IPS-NIHi7 (cell line): ENCODE measurements at regions not wholly inside any gene's neighbourhood (a gene's known extent, or its start where the extent isn't known, plus 50 kb on each side); places are given as distances from the start of the nearest gene placed in this dataset.
A peak's percentile ranks its signal among the peaks of the same experiment; 100 is the strongest.

Experiments
- DNase-seq: peaks from one replicate; pipeline ENCODE4 v3.0.0; 2012; ENCODE audit warnings: mixed read lengths; ENCODE audit errors: extremely low spot score

DNA sequence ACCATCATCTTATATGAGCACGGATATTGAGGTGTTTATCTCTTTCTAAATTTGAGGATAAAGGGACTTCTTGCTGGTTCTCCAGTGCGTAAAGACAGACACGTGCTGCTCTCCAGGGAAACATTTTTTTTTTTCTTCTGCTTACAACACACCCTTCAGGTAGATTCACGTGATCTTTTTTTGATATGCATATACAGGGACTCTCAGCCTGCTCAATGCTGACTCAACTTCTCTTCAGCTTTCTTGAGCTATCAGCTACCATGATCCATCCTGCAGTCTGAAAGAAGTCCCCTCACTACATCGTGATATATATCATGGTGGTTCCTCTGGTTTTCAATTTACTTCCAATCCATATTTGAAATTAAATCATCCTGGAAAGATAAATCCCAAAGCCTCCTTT is 87.1 kb upstream of the SLITRK3 start:
- DNase-seq = no peak

DNA sequence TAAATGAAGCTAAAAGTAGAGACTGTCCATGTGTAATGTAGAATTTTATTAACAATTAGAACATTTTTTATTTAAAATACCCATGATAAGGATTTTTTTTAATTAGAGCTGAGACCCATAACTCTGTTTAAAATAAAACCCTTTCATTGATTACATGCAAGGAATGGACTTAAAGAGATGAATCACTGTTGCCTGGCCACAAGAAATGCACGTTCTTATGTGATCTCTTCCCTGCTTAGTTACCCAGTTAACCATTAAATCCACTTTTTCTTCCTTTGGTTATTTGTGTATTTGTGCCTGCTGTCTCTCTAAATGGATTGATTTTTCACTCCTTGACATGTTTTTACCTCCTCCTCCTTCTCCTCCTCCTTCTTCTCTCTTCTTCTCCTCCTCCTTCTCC is 83.3 kb upstream of the SLITRK3 start:
- no peak for DNase-seq

GRCh38 chr3:165273411-165273810 is 77.2 kb upstream of the SLITRK3 start:
- no peak for DNase-seq

GRCh38 chr3:165259541-165260193 is 63.5 kb upstream of the SLITRK3 start:
- no peak for DNase-seq

DNA sequence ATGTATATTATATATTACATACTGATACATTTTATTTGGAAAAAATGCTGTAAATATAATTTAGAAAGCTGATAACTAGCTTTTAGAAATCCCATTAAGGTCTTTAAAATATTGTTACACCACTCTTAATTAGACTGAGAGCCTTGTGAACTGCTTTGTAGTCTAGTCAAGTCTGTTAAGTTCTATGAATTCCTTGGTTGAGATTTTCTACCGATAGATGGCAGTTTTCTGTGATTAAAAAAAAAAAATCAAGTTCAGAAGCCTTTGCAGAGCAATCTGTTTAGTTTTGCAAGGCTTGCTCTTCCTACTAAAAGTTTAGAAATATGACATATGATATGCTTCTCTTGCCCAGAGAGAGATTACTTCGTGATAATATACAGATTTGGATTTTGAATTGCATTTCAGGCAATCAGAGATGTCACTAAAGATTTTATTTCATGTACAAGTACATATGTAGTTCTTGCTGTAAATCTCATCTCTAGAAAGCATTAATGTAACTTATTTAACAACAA is 60.4 kb upstream of the SLITRK3 start:
- no peak for DNase-seq

DNA sequence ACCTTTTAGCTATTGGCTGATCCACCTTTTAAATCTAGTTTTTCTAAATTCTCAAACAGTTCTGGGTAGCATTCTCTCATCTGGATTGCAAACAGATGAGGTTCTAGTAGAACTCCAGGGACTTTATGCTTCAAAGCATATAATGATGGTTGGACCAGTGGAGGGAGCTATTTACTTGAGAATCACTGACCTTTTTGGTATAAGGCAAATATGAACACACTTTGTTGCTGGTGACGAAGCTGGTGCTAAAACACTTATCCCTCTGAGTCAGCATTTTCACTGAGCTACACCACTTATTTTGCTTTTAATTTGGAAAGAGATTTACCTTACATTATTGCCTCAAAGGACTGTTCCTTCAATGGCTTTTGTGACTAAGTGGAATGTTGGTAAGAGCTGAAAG is 58.6 kb upstream of the SLITRK3 start:
- DNase-seq = peak; percentile 6
